GM12878 (cell line): ENCODE measurements at regions not wholly inside any gene's neighbourhood (a gene's known extent, or its start where the extent isn't known, plus 50 kb on each side); places are given as distances from the start of the nearest gene placed in this dataset.

ENCODE experiments used
- ATAC-seq: fragments of 200-7000 bp; cut with Tn5 transposase; 3 replicates; pipeline ENCODE4 v1.9.1; 2020; ENCODE audit warnings: mild to moderate bottlenecking, moderate library complexity
- BruUV-seq: library from RNA; stranded (reverse); fragments of 400-500 nt; replicated peaks from 2 replicates; lab custom pipeline; 2021; lab: Mats Ljungman, UMichigan
- CTCF ChIA-PET: fragments of 300-600 bp; sonication (Branson Sonifier 250); formaldehyde crosslinking; extraction: SDS; loops from one replicate; lab custom pipeline; 2021; ENCODE audit warnings: inconsistent platforms; lab: Yijun Ruan, JAX
- POLR2A ChIA-PET: fragments of 350-600 bp; formaldehyde crosslinking; extraction: SDS; loops from one replicate; lab custom pipeline; 2021; ENCODE audit warnings: inconsistent platforms; lab: Charles Lee
- RAD21 ChIA-PET: fragments of 300-600 bp; sonication (Branson Sonifier 250); formaldehyde crosslinking; loops from one replicate; lab custom pipeline; 2023; ENCODE audit warnings: antibody characterized with exemption; ENCODE audit not compliant: unreplicated experiment; lab: Charles Lee
- SMC1A ChIA-PET: fragments of 300-600 bp; sonication (Branson Sonifier 250); formaldehyde crosslinking; loops from one replicate; lab custom pipeline; 2023; ENCODE audit not compliant: unreplicated experiment, uncharacterized antibody; lab: Charles Lee
- DNase-seq: peaks from one replicate; pipeline ENCODE4 v3.0.0-alpha.2; 2011; ENCODE audit warnings: low read depth, low spot score
- FAIRE-seq: peaks from 3 replicates; lab custom pipeline; 2011; peaks lifted over from hg19 to GRCh38; lab: Jason Lieb, UNC
- H2AFZ ChIP-seq: 2 replicates; pipeline ENCODE4 v1.6.0; 2011; ENCODE audit warnings: low read depth, low read length, control low read depth; ENCODE audit not compliant: control insufficient read depth
- H3K27ac ChIP-seq: 2 replicates; pipeline ENCODE4 v1.5.1; 2011; ENCODE audit warnings: control low read depth; ENCODE audit not compliant: control insufficient read depth, insufficient read depth
- H3K27me3 ChIP-seq, 2 experiments: replicated peaks in 1 of 2; 2 replicates each; pipeline versions ENCODE4 v1.6.0 to v1.6.1; 2011; ENCODE audit warnings: low read length in 1 of 2; ENCODE audit not compliant: control insufficient read depth in 2 of 2, insufficient read depth in 2 of 2
- H3K36me3 ChIP-seq, 2 experiments: 2 replicates each; pipeline ENCODE4 v1.5.1; 2011; ENCODE audit warnings: low read length in 1 of 2; ENCODE audit not compliant: control insufficient read depth in 2 of 2, insufficient read depth in 2 of 2
- H3K4me1 ChIP-seq: 2 replicates; pipeline ENCODE4 v1.6.1; 2011; ENCODE audit warnings: mild to moderate bottlenecking, low read length, moderate library complexity, mixed read lengths; ENCODE audit not compliant: control insufficient read depth, insufficient read depth
- H3K4me2 ChIP-seq: 2 replicates; pipeline ENCODE4 v1.6.0; 2011; ENCODE audit warnings: control low read depth; ENCODE audit not compliant: control insufficient read depth, insufficient read depth
- H3K4me3 ChIP-seq: fragments of 200-600 bp; sonication (generic); 2 replicates; pipeline ENCODE4 v1.5.1; 2016
- H3K79me2 ChIP-seq: 2 replicates; pipeline ENCODE4 v1.6.0; 2011; ENCODE audit warnings: low read length; ENCODE audit not compliant: control insufficient read depth, insufficient read depth
- H3K9ac ChIP-seq: 2 replicates; pipeline ENCODE4 v1.8.0; 2011; ENCODE audit warnings: low read length, control low read depth, mixed read lengths; ENCODE audit not compliant: control insufficient read depth, insufficient read depth
- H3K9me3 ChIP-seq: replicated peaks from 3 replicates; pipeline ENCODE4 v1.5.1; 2011; ENCODE audit warnings: mild to moderate bottlenecking, low read length; ENCODE audit not compliant: control insufficient read depth, insufficient read depth
- H4K20me1 ChIP-seq: 2 replicates; pipeline ENCODE4 v1.6.0; 2011; ENCODE audit not compliant: control insufficient read depth, insufficient read depth
- ASH2L ChIP-seq: fragments of 300-600, 200-600 bp; sonication (generic); IDR thresholded peaks from 2 replicates; pipeline ENCODE4 v1.6.1; 2017; ENCODE audit warnings: low read depth, mild to moderate bottlenecking, borderline replicate concordance
- BHLHE40 ChIP-seq, 2 experiments: fragments of 450-650 bp in 1 of 2; IDR thresholded peaks; 2 replicates each; pipeline ENCODE4 v1.6.1; 2011 to 2017; ENCODE audit warnings: low read depth in 2 of 2, borderline replicate concordance in 1 of 2, improper control_type of control experiment in 1 of 2, low read length in 1 of 2, mild to moderate bottlenecking in 1 of 2
- BRCA1 ChIP-seq: IDR thresholded peaks from 2 replicates; pipeline ENCODE4 v1.6.1; 2011; ENCODE audit warnings: low read depth, low read length, improper control_type of control experiment
- DPF2 ChIP-seq: fragments of 450-650 bp; IDR thresholded peaks from 2 replicates; pipeline ENCODE4 v1.6.1; 2017; ENCODE audit warnings: mild to moderate bottlenecking
- LARP7 ChIP-seq: fragments of 450-650 bp; IDR thresholded peaks from 2 replicates; pipeline ENCODE4 v1.6.1; 2017; ENCODE audit warnings: mild to moderate bottlenecking
- MYC ChIP-seq: IDR thresholded peaks from 2 replicates; pipeline ENCODE4 v1.6.1; 2011; ENCODE audit warnings: mild to moderate bottlenecking, low read length, moderate library complexity, inconsistent platforms; ENCODE audit not compliant: insufficient read depth, insufficient replicate concordance, insufficient read length, severe bottlenecking
- NFYA ChIP-seq: IDR thresholded peaks from 2 replicates; pipeline ENCODE4 v1.6.1; 2011; ENCODE audit warnings: low read depth, mild to moderate bottlenecking, low read length, improper control_type of control experiment, borderline replicate concordance
- RAD21 ChIP-seq: IDR thresholded peaks from 2 replicates; pipeline ENCODE4 v1.6.1; 2011; ENCODE audit warnings: mild to moderate bottlenecking, low read depth, low read length, moderate library complexity; ENCODE audit not compliant: insufficient read depth
- SREBF1 ChIP-seq: IDR thresholded peaks from 2 replicates; pipeline ENCODE4 v1.6.1; 2012; ENCODE audit warnings: mild to moderate bottlenecking, low read length
- TAF1 ChIP-seq: IDR thresholded peaks from 2 replicates; pipeline ENCODE4 v1.6.1; 2011; ENCODE audit warnings: mild to moderate bottlenecking, low read depth, low read length, borderline replicate concordance
- TARDBP ChIP-seq: IDR thresholded peaks from 2 replicates; pipeline ENCODE4 v1.6.1; 2016; ENCODE audit warnings: borderline replicate concordance
- TCF3 ChIP-seq: IDR thresholded peaks from 2 replicates; pipeline ENCODE4 v1.6.1; 2012; ENCODE audit warnings: low read depth, mild to moderate bottlenecking, low read length, borderline replicate concordance; ENCODE audit not compliant: insufficient read depth
- TCF7 ChIP-seq: IDR thresholded peaks from 2 replicates; pipeline ENCODE4 v1.6.1; 2014; ENCODE audit warnings: antibody characterized with exemption, borderline replicate concordance
- WGBS: methylation state at CpG from one replicate; pipeline ENCODE4 v1.1.6; 2016; ENCODE audit warnings: low lambda C conversion rate; ENCODE audit not compliant: insufficient replicate concordance, insufficient coverage; ENCODE audit errors: missing lambda C conversion rate; 5-methylcytosine and 5-hydroxymethylcytosine counted together
- in situ Hi-C: fragments of 300-500 bp; cut with MboI; formaldehyde crosslinking; loops from 9 replicates; pipeline ENCODE4 v1.14.3; 2018; ENCODE audit warnings: mixed read lengths
- intact Hi-C: fragments of 100-400 bp; cut with micrococcal nuclease; formaldehyde crosslinking; loops from one replicate; pipeline ENCODE4 v1.14.2; 2022; ENCODE audit not compliant: unreplicated experiment
- TF ChIP-seq, protein P1 (sequence below): IDR thresholded peaks from 2 replicates; pipeline ENCODE4 v1.6.1; 2012; ENCODE audit warnings: low read length, inconsistent platforms
- TF ChIP-seq, protein P2 (sequence below): IDR thresholded peaks from 2 replicates; pipeline ENCODE4 v1.6.1; 2012; ENCODE audit warnings: mild to moderate bottlenecking, low read depth, low read length
- TF ChIP-seq, protein P3 (sequence below), 3 experiments: IDR thresholded peaks in 2 of 3; conservative IDR thresholded peaks in 1 of 3; 2 replicates each; pipeline ENCODE4 v1.5.1; 2011; ENCODE audit warnings: low read depth in 3 of 3, low read length in 3 of 3, mild to moderate bottlenecking in 3 of 3, control low read depth in 2 of 3, moderate library complexity in 2 of 3, inconsistent platforms in 1 of 3, mixed read lengths in 1 of 3; ENCODE audit not compliant: control insufficient read depth in 2 of 3, insufficient read depth in 1 of 3; ENCODE audit errors: extremely low read depth in 1 of 3

DNA sequence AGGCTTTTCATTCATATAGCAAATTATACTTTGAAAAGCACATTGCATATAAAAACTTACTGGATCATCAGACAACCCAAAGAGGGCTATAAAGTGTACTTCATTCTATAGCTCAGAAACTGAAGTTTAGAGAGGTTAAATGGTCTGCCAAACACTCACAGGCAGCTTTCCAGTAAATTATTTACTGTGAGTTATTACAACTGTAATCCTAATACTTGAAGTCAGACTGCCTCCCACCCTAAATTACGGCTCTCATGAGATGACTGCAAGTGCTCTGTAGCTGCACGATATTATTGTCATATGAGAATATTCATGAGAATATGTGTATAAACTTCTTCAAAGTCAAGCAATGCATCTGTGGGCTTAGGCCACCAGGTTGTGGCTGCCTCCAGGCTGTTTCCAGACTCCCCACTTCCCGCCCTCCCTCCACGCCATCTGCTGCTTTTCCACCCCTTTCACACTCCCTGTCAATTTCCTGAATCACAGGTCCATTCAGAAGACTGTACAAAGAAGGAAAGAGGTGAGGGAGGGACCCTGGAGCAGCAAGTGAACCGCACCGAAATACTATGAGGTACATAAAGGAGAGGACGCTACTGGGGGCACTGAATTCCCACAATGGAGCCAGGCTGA, 111.1 kb upstream of the SPOPL start:
- H4K20me1 ChIP-seq: no peaks in the 10 kb centered on the region
- ATAC-seq: no peak
- SMC1A ChIA-PET: no interaction called here
- 91% methylated on average over 7 of the region's 7 CpGs for WGBS
- BruUV-seq: no TSS peak
- FAIRE-seq: no peak
- H3K4me2 ChIP-seq: no peak overlapping the region
- POLR2A ChIA-PET: no interaction called here
- no peak overlapping the region for H3K4me3 ChIP-seq
- H3K27ac ChIP-seq: no peak overlapping the region
- no peaks in the 10 kb centered on the region for H3K9me3 ChIP-seq
- no peaks in the 10 kb centered on the region for H3K27me3 ChIP-seq
- no peaks in the 10 kb centered on the region for H3K79me2 ChIP-seq
- H3K4me1 ChIP-seq: no peaks in the 10 kb centered on the region
- no peak overlapping the region for H2AFZ ChIP-seq
- intact Hi-C loops: no loop called here
- H3K9ac ChIP-seq: no peak overlapping the region
- CTCF ChIA-PET: no interaction called here
- RAD21 ChIA-PET: no interaction called here
- H3K36me3 ChIP-seq: no peaks in the 10 kb centered on the region
- in situ Hi-C loops: no loop called here
- DNase-seq: no peak
- no peak for TF ChIP-seq TCF3
- TF ChIP-seq NFYA: no peak
- TF ChIP-seq TAF1: no peak
- TF ChIP-seq BHLHE40 (IDR thresholded peaks at IDR 0.05; ENCODE audit: borderline replicate concordance in 1 of 2, low read depth in 2 of 2, low read length in 1 of 2): no peak
- TF ChIP-seq TARDBP: no peak
- TF ChIP-seq ASH2L: no peak
- TF ChIP-seq BRCA1: no peak
- TF ChIP-seq SREBF1: no peak
- TF ChIP-seq DPF2: no peak
- TF ChIP-seq, protein P1, sequence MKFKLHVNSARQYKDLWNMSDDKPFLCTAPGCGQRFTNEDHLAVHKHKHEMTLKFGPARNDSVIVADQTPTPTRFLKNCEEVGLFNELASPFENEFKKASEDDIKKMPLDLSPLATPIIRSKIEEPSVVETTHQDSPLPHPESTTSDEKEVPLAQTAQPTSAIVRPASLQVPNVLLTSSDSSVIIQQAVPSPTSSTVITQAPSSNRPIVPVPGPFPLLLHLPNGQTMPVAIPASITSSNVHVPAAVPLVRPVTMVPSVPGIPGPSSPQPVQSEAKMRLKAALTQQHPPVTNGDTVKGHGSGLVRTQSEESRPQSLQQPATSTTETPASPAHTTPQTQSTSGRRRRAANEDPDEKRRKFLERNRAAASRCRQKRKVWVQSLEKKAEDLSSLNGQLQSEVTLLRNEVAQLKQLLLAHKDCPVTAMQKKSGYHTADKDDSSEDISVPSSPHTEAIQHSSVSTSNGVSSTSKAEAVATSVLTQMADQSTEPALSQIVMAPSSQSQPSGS: no peak
- no peak for TF ChIP-seq RAD21
- TF ChIP-seq MYC: no peak
- TF ChIP-seq, protein P2, sequence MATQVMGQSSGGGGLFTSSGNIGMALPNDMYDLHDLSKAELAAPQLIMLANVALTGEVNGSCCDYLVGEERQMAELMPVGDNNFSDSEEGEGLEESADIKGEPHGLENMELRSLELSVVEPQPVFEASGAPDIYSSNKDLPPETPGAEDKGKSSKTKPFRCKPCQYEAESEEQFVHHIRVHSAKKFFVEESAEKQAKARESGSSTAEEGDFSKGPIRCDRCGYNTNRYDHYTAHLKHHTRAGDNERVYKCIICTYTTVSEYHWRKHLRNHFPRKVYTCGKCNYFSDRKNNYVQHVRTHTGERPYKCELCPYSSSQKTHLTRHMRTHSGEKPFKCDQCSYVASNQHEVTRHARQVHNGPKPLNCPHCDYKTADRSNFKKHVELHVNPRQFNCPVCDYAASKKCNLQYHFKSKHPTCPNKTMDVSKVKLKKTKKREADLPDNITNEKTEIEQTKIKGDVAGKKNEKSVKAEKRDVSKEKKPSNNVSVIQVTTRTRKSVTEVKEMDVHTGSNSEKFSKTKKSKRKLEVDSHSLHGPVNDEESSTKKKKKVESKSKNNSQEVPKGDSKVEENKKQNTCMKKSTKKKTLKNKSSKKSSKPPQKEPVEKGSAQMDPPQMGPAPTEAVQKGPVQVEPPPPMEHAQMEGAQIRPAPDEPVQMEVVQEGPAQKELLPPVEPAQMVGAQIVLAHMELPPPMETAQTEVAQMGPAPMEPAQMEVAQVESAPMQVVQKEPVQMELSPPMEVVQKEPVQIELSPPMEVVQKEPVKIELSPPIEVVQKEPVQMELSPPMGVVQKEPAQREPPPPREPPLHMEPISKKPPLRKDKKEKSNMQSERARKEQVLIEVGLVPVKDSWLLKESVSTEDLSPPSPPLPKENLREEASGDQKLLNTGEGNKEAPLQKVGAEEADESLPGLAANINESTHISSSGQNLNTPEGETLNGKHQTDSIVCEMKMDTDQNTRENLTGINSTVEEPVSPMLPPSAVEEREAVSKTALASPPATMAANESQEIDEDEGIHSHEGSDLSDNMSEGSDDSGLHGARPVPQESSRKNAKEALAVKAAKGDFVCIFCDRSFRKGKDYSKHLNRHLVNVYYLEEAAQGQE: no peak
- TF ChIP-seq, protein P3, sequence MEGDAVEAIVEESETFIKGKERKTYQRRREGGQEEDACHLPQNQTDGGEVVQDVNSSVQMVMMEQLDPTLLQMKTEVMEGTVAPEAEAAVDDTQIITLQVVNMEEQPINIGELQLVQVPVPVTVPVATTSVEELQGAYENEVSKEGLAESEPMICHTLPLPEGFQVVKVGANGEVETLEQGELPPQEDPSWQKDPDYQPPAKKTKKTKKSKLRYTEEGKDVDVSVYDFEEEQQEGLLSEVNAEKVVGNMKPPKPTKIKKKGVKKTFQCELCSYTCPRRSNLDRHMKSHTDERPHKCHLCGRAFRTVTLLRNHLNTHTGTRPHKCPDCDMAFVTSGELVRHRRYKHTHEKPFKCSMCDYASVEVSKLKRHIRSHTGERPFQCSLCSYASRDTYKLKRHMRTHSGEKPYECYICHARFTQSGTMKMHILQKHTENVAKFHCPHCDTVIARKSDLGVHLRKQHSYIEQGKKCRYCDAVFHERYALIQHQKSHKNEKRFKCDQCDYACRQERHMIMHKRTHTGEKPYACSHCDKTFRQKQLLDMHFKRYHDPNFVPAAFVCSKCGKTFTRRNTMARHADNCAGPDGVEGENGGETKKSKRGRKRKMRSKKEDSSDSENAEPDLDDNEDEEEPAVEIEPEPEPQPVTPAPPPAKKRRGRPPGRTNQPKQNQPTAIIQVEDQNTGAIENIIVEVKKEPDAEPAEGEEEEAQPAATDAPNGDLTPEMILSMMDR (IDR thresholded peaks at IDR 0.05 in 2 of 3, conservative IDR thresholded peaks at IDR 0.05 in 1 of 3; ENCODE audit: control insufficient read depth in 2 of 3, extremely low read depth in 1 of 3, insufficient read depth in 1 of 3, low read depth in 3 of 3, low read length in 3 of 3): no peak
- TF ChIP-seq TCF7: no peak
- no peak for TF ChIP-seq LARP7
